NCI-H2029 treated with DMSO at 0.1 percent for 48 hours (cell line): ENCODE measurements at regions not wholly inside any gene's neighbourhood (a gene's known extent, or its start where the extent isn't known, plus 50 kb on each side); places are given as distances from the start of the nearest gene placed in this dataset.

ENCODE experiments used
- DNase-seq: peaks from one replicate; lab custom pipeline; 2025; lab: John Stamatoyannopoulos, UW

DNA sequence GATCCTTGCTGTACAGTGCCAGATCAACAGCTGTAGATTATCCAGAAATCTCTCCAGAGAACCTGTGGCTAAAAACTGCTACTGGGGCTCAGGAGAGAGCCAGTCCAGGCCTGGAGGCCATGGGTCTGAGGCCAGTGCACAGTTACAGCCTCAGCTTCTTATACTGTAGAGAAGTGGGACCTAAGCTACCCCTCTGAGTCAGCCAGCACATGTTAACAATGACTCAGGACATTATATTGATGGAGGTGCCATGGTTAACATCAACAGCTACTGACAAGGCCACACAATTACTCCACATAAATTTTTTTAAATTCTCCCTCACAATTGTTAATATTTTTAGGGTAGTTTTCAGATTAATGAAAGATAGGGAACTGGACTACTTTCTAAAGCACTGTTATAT, 138.5 kb downstream of the RBM26 start:
- no peak for DNase-seq

DNA sequence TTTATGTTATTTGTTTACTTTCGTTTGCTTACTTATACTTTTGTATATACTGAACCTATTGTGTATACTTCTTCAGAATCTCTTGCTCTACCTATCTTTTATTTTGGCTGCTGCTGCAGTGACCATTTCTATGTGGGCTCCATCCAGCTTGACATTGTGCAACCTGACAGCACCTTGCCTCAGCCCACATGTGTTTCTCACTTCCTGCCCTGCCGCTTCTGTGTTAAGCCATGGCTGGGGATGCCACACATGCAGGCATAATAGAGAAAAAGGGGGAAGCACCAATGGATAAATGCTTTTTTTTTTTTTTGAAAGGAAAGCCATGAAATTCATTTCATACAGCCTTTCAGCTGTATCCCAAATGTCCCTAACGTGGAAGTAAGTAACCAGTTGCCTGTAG, 147.6 kb downstream of the RBM26 start:
- no peak for DNase-seq

GRCh38 chr13:79246578-79246949, 159.5 kb downstream of the RBM26 start:
- no peak for DNase-seq

GRCh38 chr13:79245937-79246577, 160.0 kb downstream of the RBM26 start:
- DNase-seq = no peak

- DNase-seq = no peak
Observed at GRCh38 chr13:79241697-79242096, 164.4 kb downstream of the RBM26 start.

GRCh38 chr13:79237981-79238380, 168.1 kb downstream of the RBM26 start:
- no peak for DNase-seq

- no peak for DNase-seq
Observed at GRCh38 chr13:79231887-79232286, 174.2 kb downstream of the RBM26 start.

- DNase-seq = no peak
Observed at GRCh38 chr13:79229761-79230160, 176.3 kb downstream of the RBM26 start.

- no peak for DNase-seq
Observed at GRCh38 chr13:79228972-79229371, 177.1 kb downstream of the RBM26 start.

DNA sequence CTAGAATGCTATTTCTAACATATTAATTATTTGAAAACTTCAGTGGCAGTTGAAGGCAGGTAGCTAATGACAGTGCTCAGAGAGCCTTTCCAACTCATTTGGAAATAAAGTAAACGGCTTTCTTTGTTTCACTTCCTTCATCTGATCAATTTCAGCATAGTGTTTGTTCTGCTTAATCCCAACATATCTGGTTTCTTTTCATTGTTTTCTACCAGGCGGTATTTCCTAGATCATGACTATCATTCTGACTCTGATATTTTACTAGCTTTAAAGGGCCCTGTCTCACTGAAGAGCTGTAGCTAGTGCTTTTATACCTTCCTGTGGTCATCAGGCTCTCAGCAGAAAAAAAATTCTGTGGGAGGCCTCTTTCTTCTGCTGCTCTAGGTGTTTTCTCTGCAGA, 178.6 kb downstream of the RBM26 start:
- peak; percentile 34 for DNase-seq

DNA sequence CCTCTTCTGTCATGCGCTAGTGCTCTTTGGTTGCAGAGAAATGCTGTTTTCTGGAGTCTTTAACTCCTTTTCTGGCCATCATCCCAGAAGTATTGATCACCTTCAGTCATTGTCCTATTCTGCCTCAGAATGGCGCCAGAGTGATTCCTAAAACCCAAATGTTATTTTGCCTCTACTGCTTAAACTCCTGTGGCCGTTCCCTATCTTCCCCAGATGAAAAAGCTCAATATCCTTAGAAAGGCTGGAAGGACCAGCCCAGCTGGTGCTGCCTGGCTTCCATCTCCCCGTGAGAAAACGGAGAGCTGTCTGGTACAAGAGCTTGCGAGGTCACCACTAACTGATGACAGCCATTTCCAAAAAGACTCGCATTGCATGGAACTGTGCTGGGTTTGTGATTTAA, 179.1 kb downstream of the RBM26 start:
- DNase-seq = no peak

DNA sequence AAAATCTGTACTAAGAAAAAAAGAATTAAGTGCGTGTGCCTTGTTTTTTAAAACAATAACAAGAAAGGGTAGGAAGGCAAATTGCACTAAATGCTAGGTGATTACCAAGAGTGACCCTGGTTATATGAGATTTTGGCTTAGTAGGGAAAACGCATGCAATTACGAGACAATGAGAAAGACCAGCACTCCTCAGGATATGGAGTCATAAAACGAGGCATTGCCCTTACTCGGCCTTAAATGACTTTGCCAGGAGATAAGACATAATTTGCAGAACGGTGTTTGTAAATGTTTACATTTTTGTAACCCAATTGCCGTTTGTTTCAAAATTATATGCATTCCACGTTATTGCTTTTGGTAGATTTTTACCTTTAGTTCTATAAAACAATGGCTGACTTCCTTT, 179.8 kb downstream of the RBM26 start:
- DNase-seq = no peak

- no peak for DNase-seq
Observed at GRCh38 chr13:79225487-79226232, 180.4 kb downstream of the RBM26 start.

GRCh38 chr13:79222427-79223205, 183.4 kb downstream of the RBM26 start:
- DNase-seq = no peak

GRCh38 chr13:79212064-79212619, 193.9 kb downstream of the RBM26 start:
- no peak for DNase-seq

DNA sequence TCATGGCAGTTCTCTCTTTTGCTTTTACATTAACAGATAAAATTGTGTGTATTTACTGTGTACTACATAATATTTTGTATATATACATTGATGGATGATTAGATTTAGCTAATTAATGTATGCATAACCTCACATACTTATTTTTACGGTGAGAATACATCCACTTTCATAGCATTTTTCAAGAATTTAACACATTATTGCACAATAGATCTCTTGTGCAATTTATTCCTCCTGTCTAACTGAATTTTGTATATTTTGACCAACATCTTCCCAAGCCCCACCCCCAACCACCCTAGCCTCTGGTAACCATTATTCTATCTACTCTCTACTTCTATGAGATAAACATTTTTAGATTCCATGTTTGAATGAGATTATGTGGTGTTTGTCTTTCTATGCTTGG, 194.7 kb downstream of the RBM26 start:
- no peak for DNase-seq

GRCh38 chr13:79197933-79198332, 208.1 kb downstream of the RBM26 start:
- no peak for DNase-seq

- no peak for DNase-seq
Observed at GRCh38 chr13:79196843-79197242, 209.2 kb downstream of the RBM26 start.

DNA sequence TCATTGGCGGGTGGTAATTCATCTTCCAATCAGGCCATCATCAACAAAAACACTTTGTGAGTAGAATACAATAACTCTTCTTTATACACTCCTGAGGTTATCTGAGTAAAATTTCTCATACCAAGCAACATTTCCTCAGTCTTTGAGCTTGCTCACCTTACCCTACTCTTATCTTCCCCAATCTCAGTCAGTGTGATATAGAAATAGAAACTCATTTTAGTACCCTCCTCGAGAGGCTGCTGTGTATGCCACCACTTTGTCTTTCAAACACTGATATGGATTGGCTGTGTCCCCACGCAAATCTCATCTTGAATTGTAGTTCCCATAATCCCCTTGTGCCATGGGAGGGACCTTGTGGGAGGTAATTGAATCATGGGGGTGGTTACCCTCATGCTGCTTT, 209.7 kb downstream of the RBM26 start:
- no peak for DNase-seq

DNA sequence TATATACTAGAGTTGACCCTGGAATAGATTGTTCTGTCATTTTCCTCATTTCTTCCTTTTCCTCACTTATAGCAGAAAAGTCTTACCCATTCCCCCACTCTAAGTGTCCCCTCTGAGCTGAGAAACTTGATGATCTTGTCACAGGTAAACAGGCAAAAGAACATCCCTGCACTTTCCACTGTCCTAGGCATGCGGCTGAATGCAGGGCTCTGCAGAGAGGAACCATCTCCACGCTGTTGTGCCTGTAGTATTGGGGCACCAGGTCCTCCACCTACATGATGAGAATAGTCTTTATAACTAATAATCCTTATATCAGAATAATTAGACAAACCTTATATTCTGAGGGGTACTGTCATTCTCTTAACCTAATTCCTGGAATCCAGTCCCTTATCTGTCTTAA, 211.3 kb downstream of the RBM26 start:
- DNase-seq = no peak

DNA sequence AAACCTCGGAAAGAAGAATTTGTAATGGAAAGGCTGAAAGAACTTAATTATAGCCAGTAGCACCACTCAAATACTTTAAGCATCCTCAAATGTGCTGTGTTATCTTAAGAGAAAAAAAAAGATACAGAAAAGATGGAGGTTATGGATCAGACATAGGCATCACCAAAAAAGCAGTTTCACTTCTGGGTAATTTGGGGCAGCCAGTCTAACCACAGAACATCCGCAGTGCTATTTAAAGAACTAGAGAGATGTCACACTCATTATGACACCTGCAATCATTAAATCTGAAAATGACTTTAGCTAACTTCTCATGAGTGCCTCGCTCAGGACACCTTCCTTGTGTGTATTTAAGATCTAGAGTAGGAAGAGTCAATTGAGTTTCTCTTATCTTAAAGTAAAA, 211.8 kb downstream of the RBM26 start:
- no peak for DNase-seq

GRCh38 chr13:79191501-79191900, 214.6 kb downstream of the RBM26 start:
- DNase-seq = no peak

- DNase-seq = no peak
Observed at GRCh38 chr13:79190932-79191331, 215.1 kb downstream of the RBM26 start.
